Uterus (tissue), 3 donors: ENCODE measurements at regions not wholly inside any gene's neighbourhood (a gene's known extent, or its start where the extent isn't known, plus 50 kb on each side); places are given as distances from the start of the nearest gene placed in this dataset. TPM values are rescaled to one million over a fixed set of nuclear protein-coding genes. Genes with fewer than 3 reads are reported as not detected.

ENCODE experiments used
- DNase-seq, 2 donors: peaks; one replicate each; pipeline ENCODE4 v3.0.0-alpha.2; 2019 to 2020
- H3K27ac ChIP-seq, 2 donors: fragments of 200-600 bp; sonication (generic); 1 replicate in 1 of 2; 2 replicates in 1 of 2; pipeline ENCODE4 v1.5.1; 2016 to 2018
- H3K27me3 ChIP-seq, 2 donors: fragments of 200-600 bp; sonication (generic); one replicate each; pipeline ENCODE4 v1.5.1; 2018 to 2019; ENCODE audit warnings: control low read depth in 1 of 2
- H3K36me3 ChIP-seq, 2 donors: fragments of 200-600 bp; sonication (generic); one replicate each; pipeline ENCODE4 v1.5.1; 2019; ENCODE audit warnings: control low read depth in 1 of 2
- H3K4me1 ChIP-seq, 2 donors: fragments of 200-600 bp; sonication (generic); one replicate each; pipeline ENCODE4 v1.5.1; 2018 to 2019; ENCODE audit warnings: control low read depth in 1 of 2
- H3K4me3 ChIP-seq, 2 donors: fragments of 200-600 bp; sonication (generic); 1 replicate in 1 of 2; 2 replicates in 1 of 2; pipeline ENCODE4 v1.5.1; 2018 to 2019; ENCODE audit warnings: mild to moderate bottlenecking in 1 of 2
- H3K9me3 ChIP-seq, 2 donors: fragments of 200-600 bp; sonication (generic); one replicate each; pipeline ENCODE4 v1.5.1; 2019; ENCODE audit warnings: control low read depth in 1 of 2
- POLR2A ChIP-seq, 2 donors: fragments of 450-650 bp; IDR thresholded peaks; one replicate each; pipeline ENCODE4 v1.6.1; 2016; ENCODE audit warnings: antibody characterized with exemption in 2 of 2, mild to moderate bottlenecking in 1 of 2, moderate library complexity in 1 of 2
- intact Hi-C: fragments of 100-400 bp; cut with DNase I; formaldehyde crosslinking; loops from one replicate; pipeline ENCODE4 v1.15.1; 2023; ENCODE audit warnings: low total_unique reads
- small RNA-seq: library from RNA; depleted of rRNA; stranded (forward); fragments of <200 nt; gene quantifications from one replicate; pipeline ENCODE3, GENCODE V24; 2016
- TF ChIP-seq, protein P1 (sequence below), 4 experiments: fragments of 200-600 bp in 2 of 4; fragments of 450-650 bp in 2 of 4; sonication (generic) in 2 of 4; IDR thresholded peaks; one replicate each; pipeline ENCODE4 v1.5.1; 2016 to 2019; ENCODE audit warnings: antibody characterized with exemption in 4 of 4, mild to moderate bottlenecking in 2 of 4, moderate library complexity in 1 of 4
- donor health status: DM: yes; HTN: yes; CAD: no.

DNA sequence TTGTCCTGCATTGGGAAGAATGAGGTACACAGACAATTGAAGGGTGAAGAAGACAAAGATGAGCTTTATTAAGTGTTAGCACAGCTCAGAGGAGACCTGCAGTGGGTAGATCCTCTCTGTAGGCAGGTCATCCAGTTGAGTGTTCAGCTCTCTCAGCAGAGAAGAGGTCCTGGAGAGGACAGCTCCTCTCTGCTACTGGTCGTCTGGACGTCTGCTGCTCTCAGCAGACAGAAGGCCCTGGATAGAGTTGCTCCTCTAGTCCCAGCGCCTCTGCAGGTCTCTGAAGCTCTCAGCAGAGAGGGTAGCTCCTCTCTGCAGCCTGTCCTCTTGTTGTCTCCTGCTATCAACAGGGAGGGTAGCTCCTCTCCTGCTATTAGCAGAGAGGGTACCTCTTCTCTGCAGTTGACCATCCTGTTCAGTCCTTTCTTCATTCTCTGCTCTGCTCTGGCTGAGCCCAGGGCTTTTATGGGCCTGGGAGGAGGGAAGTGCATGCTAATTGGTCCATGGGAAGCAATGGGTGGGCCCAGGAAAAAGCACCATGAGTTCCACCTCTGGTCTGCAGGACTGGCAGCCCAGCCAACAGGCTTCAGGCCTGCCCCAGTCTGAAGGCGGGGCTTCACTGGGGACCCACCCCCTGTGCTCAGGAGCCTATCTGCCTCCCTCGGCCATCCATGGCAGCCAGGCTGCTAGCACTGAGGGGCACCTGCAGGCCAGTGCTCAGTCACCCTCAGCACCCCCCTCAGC is 54.1 kb upstream of the IBSP start:
- no peak overlapping the region for H3K4me3 ChIP-seq
- no peaks in the 10 kb centered on the region for H3K36me3 ChIP-seq
- no peaks in the 10 kb centered on the region for H3K27me3 ChIP-seq
- DNase-seq: no peak
- no peaks in the 10 kb centered on the region for H3K4me1 ChIP-seq
- intact Hi-C loops: no loop called here
- H3K27ac ChIP-seq: no peak overlapping the region
- no peak for TF ChIP-seq POLR2A (IDR thresholded peaks at IDR 0.05)
- TF ChIP-seq, protein P1, sequence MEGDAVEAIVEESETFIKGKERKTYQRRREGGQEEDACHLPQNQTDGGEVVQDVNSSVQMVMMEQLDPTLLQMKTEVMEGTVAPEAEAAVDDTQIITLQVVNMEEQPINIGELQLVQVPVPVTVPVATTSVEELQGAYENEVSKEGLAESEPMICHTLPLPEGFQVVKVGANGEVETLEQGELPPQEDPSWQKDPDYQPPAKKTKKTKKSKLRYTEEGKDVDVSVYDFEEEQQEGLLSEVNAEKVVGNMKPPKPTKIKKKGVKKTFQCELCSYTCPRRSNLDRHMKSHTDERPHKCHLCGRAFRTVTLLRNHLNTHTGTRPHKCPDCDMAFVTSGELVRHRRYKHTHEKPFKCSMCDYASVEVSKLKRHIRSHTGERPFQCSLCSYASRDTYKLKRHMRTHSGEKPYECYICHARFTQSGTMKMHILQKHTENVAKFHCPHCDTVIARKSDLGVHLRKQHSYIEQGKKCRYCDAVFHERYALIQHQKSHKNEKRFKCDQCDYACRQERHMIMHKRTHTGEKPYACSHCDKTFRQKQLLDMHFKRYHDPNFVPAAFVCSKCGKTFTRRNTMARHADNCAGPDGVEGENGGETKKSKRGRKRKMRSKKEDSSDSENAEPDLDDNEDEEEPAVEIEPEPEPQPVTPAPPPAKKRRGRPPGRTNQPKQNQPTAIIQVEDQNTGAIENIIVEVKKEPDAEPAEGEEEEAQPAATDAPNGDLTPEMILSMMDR (IDR thresholded peaks at IDR 0.05): no peak
- no peaks in the 10 kb centered on the region for H3K9me3 ChIP-seq

GRCh38 chr4:87746001-87746400 is 53.4 kb upstream of the IBSP start:
- Histone ChIP-seq H3K4me1 (no peaks in the 10 kb centered on the region), H3K27ac (no peak overlapping the region), H3K4me3 (no peak overlapping the region), H3K36me3 (no peaks in the 10 kb centered on the region), H3K9me3 (no peaks in the 10 kb centered on the region), H3K27me3 (no peaks in the 10 kb centered on the region)
- no peak for DNase-seq
- no peak for TF ChIP-seq POLR2A (IDR thresholded peaks at IDR 0.05)
- TF ChIP-seq, protein P1 (IDR thresholded peaks at IDR 0.05): no peak
- intact Hi-C loops: no loop called here

Small RNA genes lying in the stretch of these regions (small RNA-seq; reads per million reads assigned to genes)
- gene RF00019: not detected
